BJ (cell line): ENCODE measurements at regions not wholly inside any gene's neighbourhood (a gene's known extent, or its start where the extent isn't known, plus 50 kb on each side); places are given as distances from the start of the nearest gene placed in this dataset.
"Not testable (repeated sequence)": the region's sequence is repeated elsewhere in the genome, so short reads cannot be mapped to it uniquely, and the experiment has no call there.

Experiments used
- CTCF ChIA-PET: fragments of 350-600 bp; formaldehyde crosslinking; extraction: SDS; loops from one replicate; lab custom pipeline; 2021; ENCODE audit warnings: antibody characterized with exemption, inconsistent platforms; lab: Yijun Ruan, JAX
- POLR2A ChIA-PET: fragments of 300-600 bp; sonication (Branson Sonifier 250); formaldehyde crosslinking; extraction: SDS; loops from one replicate; lab custom pipeline; 2021; ENCODE audit warnings: antibody characterized with exemption; lab: Charles Lee
- DNase-seq: peaks from one replicate; pipeline ENCODE4 v3.0.0-alpha.2; 2011; ENCODE audit warnings: low read depth
- H3K27me3 ChIP-seq: 2 replicates; pipeline ENCODE4 v1.6.0; 2011; ENCODE audit warnings: low read length; ENCODE audit not compliant: control insufficient read depth, insufficient read depth
- H3K36me3 ChIP-seq: 2 replicates; pipeline ENCODE4 v1.5.1; 2011; ENCODE audit warnings: low read length; ENCODE audit not compliant: control insufficient read depth, insufficient read depth
- H3K4me3 ChIP-seq: 2 replicates; pipeline ENCODE4 v1.5.1; 2011; ENCODE audit warnings: low read depth, mild to moderate bottlenecking, control low read depth, low read length
- CTCF ChIP-seq: IDR thresholded peaks from 2 replicates; pipeline ENCODE4 v1.5.1; 2011; ENCODE audit warnings: low read depth, mild to moderate bottlenecking, control low read depth, inconsistent platforms, low read length, moderate library complexity; ENCODE audit not compliant: insufficient read depth

DNA sequence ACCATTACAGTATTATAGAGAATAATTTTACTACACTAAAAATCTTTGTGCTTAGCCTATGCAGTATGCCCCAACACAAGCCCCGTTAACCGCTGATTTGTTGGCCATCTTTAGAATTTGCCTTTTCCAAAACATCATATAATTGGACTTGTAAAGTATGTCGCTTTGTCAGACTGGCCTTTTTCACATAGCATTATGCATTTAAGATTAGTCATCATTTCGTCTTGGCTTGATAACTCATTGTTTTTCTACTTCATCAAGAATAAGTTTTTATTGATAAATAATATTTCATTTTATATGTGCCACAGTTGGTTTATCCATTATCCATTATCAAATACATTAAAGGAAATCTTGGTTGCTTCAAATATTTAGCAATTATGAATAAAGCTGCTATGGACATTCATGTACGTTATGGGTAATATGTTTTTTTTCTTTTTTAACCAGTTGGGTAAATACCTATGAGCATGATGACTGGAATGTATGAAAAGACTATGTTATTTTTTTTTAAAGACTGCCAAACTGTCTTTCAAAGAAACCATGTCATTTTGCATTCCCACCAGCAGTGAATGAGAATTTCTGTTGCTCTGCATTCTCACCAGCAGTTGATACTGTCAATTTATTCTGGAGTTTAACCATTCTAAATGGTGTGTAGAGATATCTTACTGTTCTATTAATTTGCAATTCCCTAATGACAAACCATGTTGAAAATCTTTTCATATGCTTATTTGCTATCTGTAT is 273.1 kb upstream of the KCND2 start:
- CTCF ChIA-PET, result no interaction called here
- Histone ChIP-seq H3K27me3 (no peaks in the 10 kb centered on the region), H3K4me3 (no peak overlapping the region), H3K36me3 (no peaks in the 10 kb centered on the region)
- POLR2A ChIA-PET, result no interaction called here
- no peak for TF ChIP-seq CTCF
- DNase-seq, result no peak

DNA sequence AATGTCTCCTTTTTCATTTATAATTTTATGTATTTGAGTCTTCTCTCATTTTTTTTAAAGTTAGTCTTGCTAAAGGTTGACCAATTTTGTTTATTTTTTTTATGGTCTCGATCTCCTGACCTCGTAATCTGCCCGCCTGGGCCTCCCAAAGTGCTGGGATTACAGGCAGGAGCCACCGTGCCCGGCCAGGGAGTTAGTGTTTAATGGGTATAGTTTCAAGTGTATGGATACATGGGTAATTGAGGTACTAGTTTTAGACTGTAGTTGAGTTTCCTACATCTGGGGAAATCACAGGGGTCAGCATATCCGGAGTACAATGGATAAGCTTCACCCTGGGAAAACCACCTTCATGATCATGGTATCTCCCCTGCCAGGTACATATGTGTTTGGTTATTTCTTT is 267.3 kb upstream of the KCND2 start:
- TF ChIP-seq CTCF, result no peak

DNA sequence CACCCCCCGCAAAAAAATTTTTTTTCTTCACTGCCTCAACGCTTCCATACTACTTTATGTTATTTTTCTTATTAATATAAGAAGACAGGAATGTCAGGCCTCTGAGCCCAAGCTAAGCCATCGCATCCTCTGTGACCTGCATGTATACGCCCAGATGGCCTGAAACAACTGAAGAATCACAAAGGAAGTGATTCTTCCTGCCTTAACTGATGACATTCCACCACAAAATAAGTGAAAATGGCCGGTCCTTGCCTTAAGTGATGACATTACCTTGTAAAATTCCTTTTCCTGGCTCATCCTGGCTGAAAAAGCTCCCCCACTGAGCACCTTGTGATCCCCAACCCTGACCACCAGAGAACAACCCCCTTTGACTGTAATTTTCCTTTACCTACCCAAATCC is 258.7 kb upstream of the KCND2 start:
- H3K27me3 ChIP-seq, POLR2A ChIA-PET, CTCF ChIA-PET, DNase-seq, H3K36me3 ChIP-seq, H3K4me3 ChIP-seq: not testable (repeated sequence)

More for the DNA sequence above, 267.3 kb upstream of the KCND2 start:
- H3K27me3 ChIP-seq, result no peaks in the 10 kb centered on the region
- no peak for DNase-seq
- POLR2A ChIA-PET, result no interaction called here
- no peaks in the 10 kb centered on the region for H3K36me3 ChIP-seq
- no peak overlapping the region for H3K4me3 ChIP-seq
- CTCF ChIA-PET, result no interaction called here

- DNase-seq, result no peak
- ChIA-PET CTCF (no interaction called here), POLR2A (no interaction called here)
- no peak for TF ChIP-seq CTCF
- no peaks in the 10 kb centered on the region for H3K36me3 ChIP-seq
- H3K4me3 ChIP-seq, result no peak overlapping the region
- no peaks in the 10 kb centered on the region for H3K27me3 ChIP-seq
These were observed 258.0 kb upstream of the KCND2 start for GRCh38 chr7:120014925-120015465.

DNA sequence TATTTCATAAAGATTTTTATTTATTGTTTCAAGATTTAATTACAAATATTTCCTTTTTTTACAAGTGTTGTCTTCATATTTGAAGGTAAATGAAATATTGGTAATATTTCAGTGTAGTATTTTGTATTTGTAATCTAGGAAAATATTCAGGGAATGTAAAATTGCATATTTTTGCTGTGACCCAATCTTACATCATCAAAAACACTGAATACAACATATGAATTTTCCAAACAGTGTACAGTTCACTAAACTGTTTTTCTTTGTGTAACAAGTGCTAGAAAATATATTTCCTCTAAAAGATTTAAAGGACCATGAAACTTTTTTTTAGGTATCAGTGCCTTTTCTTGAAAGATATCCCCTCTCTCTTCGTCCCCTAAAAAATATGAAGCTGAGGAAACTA is 251.9 kb upstream of the KCND2 start:
- no peak for TF ChIP-seq CTCF
- Histone ChIP-seq H3K4me3 (no peak overlapping the region), H3K27me3 (no peaks in the 10 kb centered on the region), H3K36me3 (no peaks in the 10 kb centered on the region)
- no peak for DNase-seq
- ChIA-PET CTCF (no interaction called here), POLR2A (no interaction called here)
